ENCODE measurements at regions not wholly inside any gene's neighbourhood (a gene's known extent, or its start where the extent isn't known, plus 50 kb on each side); places are given as distances from the start of the nearest gene placed in this dataset.

DNA sequence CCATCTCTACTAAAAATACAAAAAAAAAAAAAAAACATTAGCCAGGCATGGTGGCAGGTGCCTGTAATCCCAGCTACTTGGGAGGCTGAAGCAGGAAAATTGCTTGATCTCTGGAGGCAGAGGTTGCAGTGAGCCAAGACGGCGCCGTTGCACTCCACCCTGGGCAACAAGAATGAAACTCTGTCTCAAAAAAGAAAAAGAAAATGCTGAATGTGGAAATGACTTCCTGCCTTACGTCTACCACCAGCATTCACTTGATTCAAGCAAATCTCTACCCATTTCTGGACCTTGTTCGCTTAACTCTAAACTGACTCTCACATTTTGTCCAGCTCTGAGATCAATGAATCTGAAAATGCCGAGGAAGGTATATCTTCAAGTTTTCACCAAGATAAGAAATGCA lies 825.3 kb downstream of the TRIB2 start:
- DNase-seq (ENCODE audit: low spot score) (no peak), ATAC-seq (ENCODE audit: low read depth) (no peak)
- TF ChIP-seq, protein P1, sequence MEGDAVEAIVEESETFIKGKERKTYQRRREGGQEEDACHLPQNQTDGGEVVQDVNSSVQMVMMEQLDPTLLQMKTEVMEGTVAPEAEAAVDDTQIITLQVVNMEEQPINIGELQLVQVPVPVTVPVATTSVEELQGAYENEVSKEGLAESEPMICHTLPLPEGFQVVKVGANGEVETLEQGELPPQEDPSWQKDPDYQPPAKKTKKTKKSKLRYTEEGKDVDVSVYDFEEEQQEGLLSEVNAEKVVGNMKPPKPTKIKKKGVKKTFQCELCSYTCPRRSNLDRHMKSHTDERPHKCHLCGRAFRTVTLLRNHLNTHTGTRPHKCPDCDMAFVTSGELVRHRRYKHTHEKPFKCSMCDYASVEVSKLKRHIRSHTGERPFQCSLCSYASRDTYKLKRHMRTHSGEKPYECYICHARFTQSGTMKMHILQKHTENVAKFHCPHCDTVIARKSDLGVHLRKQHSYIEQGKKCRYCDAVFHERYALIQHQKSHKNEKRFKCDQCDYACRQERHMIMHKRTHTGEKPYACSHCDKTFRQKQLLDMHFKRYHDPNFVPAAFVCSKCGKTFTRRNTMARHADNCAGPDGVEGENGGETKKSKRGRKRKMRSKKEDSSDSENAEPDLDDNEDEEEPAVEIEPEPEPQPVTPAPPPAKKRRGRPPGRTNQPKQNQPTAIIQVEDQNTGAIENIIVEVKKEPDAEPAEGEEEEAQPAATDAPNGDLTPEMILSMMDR (IDR thresholded peaks at IDR 0.05; ENCODE audit: poor library complexity, severe bottlenecking) = no peak
- no peaks in the 10 kb centered on the region for H3K27me3 ChIP-seq (ENCODE audit: insufficient read depth, poor library complexity, severe bottlenecking)
- no peaks in the 10 kb centered on the region for H3K36me3 ChIP-seq (ENCODE audit: low read depth)
- H3K4me1 ChIP-seq (ENCODE audit: insufficient read depth, poor library complexity, severe bottlenecking) = no peaks in the 10 kb centered on the region
- H3K4me3 ChIP-seq (ENCODE audit: severe bottlenecking) = no peak overlapping the region
- no peaks in the 10 kb centered on the region for H3K9me3 ChIP-seq (ENCODE audit: severe bottlenecking)
- H3K27ac ChIP-seq (ENCODE audit: poor library complexity, severe bottlenecking) = no peak overlapping the region

- Histone ChIP-seq H3K4me1 (ENCODE audit: insufficient read depth, poor library complexity, severe bottlenecking) (no peaks in the 10 kb centered on the region), H3K27ac (ENCODE audit: poor library complexity, severe bottlenecking) (no peak overlapping the region), H3K9me3 (ENCODE audit: severe bottlenecking) (no peaks in the 10 kb centered on the region), H3K4me3 (ENCODE audit: severe bottlenecking) (no peak overlapping the region), H3K36me3 (ENCODE audit: low read depth) (no peaks in the 10 kb centered on the region), H3K27me3 (ENCODE audit: insufficient read depth, poor library complexity, severe bottlenecking) (no peaks in the 10 kb centered on the region)
- no peak for DNase-seq (ENCODE audit: low spot score)
- no peak for ATAC-seq (ENCODE audit: low read depth)
- TF ChIP-seq, protein P1 (IDR thresholded peaks at IDR 0.05; ENCODE audit: poor library complexity, severe bottlenecking) = no peak
Observed at GRCh38 chr2:13542642-13543041, 825.9 kb downstream of the TRIB2 start.

GRCh38 chr2:13543550-13543949 lies 826.8 kb downstream of the TRIB2 start:
- Histone ChIP-seq H3K36me3 (ENCODE audit: low read depth) (no peaks in the 10 kb centered on the region), H3K27ac (ENCODE audit: poor library complexity, severe bottlenecking) (no peak overlapping the region), H3K9me3 (ENCODE audit: severe bottlenecking) (no peaks in the 10 kb centered on the region), H3K27me3 (ENCODE audit: insufficient read depth, poor library complexity, severe bottlenecking) (no peaks in the 10 kb centered on the region), H3K4me3 (ENCODE audit: severe bottlenecking) (no peak overlapping the region), H3K4me1 (ENCODE audit: insufficient read depth, poor library complexity, severe bottlenecking) (no peaks in the 10 kb centered on the region)
- ATAC-seq (ENCODE audit: low read depth) (no peak), DNase-seq (ENCODE audit: low spot score) (no peak)
- TF ChIP-seq, protein P1 (IDR thresholded peaks at IDR 0.05; ENCODE audit: poor library complexity, severe bottlenecking) = no peak

- TF ChIP-seq, protein P1 (IDR thresholded peaks at IDR 0.05; ENCODE audit: poor library complexity, severe bottlenecking) = no peak
- Histone ChIP-seq H3K36me3 (ENCODE audit: low read depth) (no peaks in the 10 kb centered on the region), H3K4me1 (ENCODE audit: insufficient read depth, poor library complexity, severe bottlenecking) (no peaks in the 10 kb centered on the region), H3K27me3 (ENCODE audit: insufficient read depth, poor library complexity, severe bottlenecking) (no peaks in the 10 kb centered on the region), H3K9me3 (ENCODE audit: severe bottlenecking) (no peaks in the 10 kb centered on the region), H3K27ac (ENCODE audit: poor library complexity, severe bottlenecking) (no peak overlapping the region), H3K4me3 (ENCODE audit: severe bottlenecking) (no peak overlapping the region)
- no peak for DNase-seq (ENCODE audit: low spot score)
- no peak for ATAC-seq (ENCODE audit: low read depth)
Observed at GRCh38 chr2:13545320-13545719, 828.6 kb downstream of the TRIB2 start.

GRCh38 chr2:13546131-13546530 lies 829.4 kb downstream of the TRIB2 start:
- H3K27me3 ChIP-seq (ENCODE audit: insufficient read depth, poor library complexity, severe bottlenecking) = no peaks in the 10 kb centered on the region
- ATAC-seq (ENCODE audit: low read depth) (no peak), DNase-seq (ENCODE audit: low spot score) (no peak)
- no peaks in the 10 kb centered on the region for H3K4me1 ChIP-seq (ENCODE audit: insufficient read depth, poor library complexity, severe bottlenecking)
- no peaks in the 10 kb centered on the region for H3K36me3 ChIP-seq (ENCODE audit: low read depth)
- TF ChIP-seq, protein P1 (IDR thresholded peaks at IDR 0.05; ENCODE audit: poor library complexity, severe bottlenecking) = no peak
- no peak overlapping the region for H3K27ac ChIP-seq (ENCODE audit: poor library complexity, severe bottlenecking)
- no peak overlapping the region for H3K4me3 ChIP-seq (ENCODE audit: severe bottlenecking)
- H3K9me3 ChIP-seq (ENCODE audit: severe bottlenecking) = no peaks in the 10 kb centered on the region

All from RWPE2 (cell line).